Upper lobe of left lung (tissue), 6 donors: ENCODE measurements at regions not wholly inside any gene's neighbourhood (a gene's known extent, or its start where the extent isn't known, plus 50 kb on each side); places are given as distances from the start of the nearest gene placed in this dataset.
"Not testable (repeated sequence)": the region's sequence is repeated elsewhere in the genome, so short reads cannot be mapped to it uniquely, and the experiment has no call there.

ENCODE experiments used
- ATAC-seq, 2 donors: fragments of 200-7000 bp; cut with Tn5 transposase; one replicate each; pipeline ENCODE4 v1.9.1; 2022; ENCODE audit warnings: mild to moderate bottlenecking in 2 of 2, moderate library complexity in 2 of 2; ENCODE audit not compliant: low FRiP score in 2 of 2
- DNase-seq, 2 donors: peaks; one replicate each; pipeline ENCODE4 v3.0.0-alpha.2; 2019 to 2020
- H3K27ac ChIP-seq, 4 donors: fragments of 200-600 bp; sonication (generic); one replicate each; pipeline ENCODE4 v1.5.1; 2016 to 2019
- H3K27me3 ChIP-seq, 4 donors: fragments of 200-600 bp; sonication (generic); one replicate each; pipeline ENCODE4 v1.5.1; 2017 to 2019
- H3K36me3 ChIP-seq, 4 donors: fragments of 200-600 bp; sonication (generic); one replicate each; pipeline ENCODE4 v1.5.1; 2016 to 2019
- H3K4me1 ChIP-seq, 4 donors: fragments of 200-600 bp; sonication (generic); one replicate each; pipeline ENCODE4 v1.5.1; 2018 to 2019
- H3K4me3 ChIP-seq, 4 donors: fragments of 200-600 bp; sonication (generic); one replicate each; pipeline ENCODE4 v1.5.1; 2017 to 2019; ENCODE audit warnings: mild to moderate bottlenecking in 2 of 4, moderate library complexity in 1 of 4
- H3K9me3 ChIP-seq, 4 donors: fragments of 200-600 bp; sonication (generic); one replicate each; pipeline ENCODE4 v1.5.1; 2018 to 2019
- CTCF ChIP-seq, 6 experiments: fragments of 450-650 bp in 4 of 6; fragments of 200-600 bp in 2 of 6; sonication (generic) in 2 of 6; IDR thresholded peaks; one replicate each; pipeline ENCODE4 v1.5.1; 2016 to 2019; ENCODE audit warnings: antibody characterized with exemption in 6 of 6
- EP300 ChIP-seq, 4 donors: sonication (generic); formaldehyde crosslinking; IDR thresholded peaks; one replicate each; pipeline ENCODE4 v1.5.1; 2017; ENCODE audit warnings: antibody characterized with exemption in 4 of 4, control low read depth in 2 of 4
- POLR2A ChIP-seq, 4 donors: fragments of 450-650 bp; IDR thresholded peaks; one replicate each; pipeline ENCODE4 v1.5.1; 2016 to 2017; ENCODE audit warnings: antibody characterized with exemption in 4 of 4, mild to moderate bottlenecking in 2 of 4
- POLR2AphosphoS5 ChIP-seq, 2 donors: sonication (generic); formaldehyde crosslinking; IDR thresholded peaks; one replicate each; pipeline ENCODE4 v1.5.1; 2017; ENCODE audit warnings: antibody characterized with exemption in 2 of 2
- WGBS, 2 donors: methylation state at CpG; one replicate each; pipeline ENCODE4 v1.1.5; 2017 to 2018; 5-methylcytosine and 5-hydroxymethylcytosine counted together
- donor health status: DM: no; HTN: no; CAD: no; lungs with moderate emphysema.
- donor health status: DM: no; HTN: yes; CAD: no; lungs with severe emphysema.

GRCh38 chr6:164346631-164347030 is 932.1 kb downstream of the QKI start:
- TF ChIP-seq POLR2A (IDR thresholded peaks at IDR 0.05): no peak
- no peak for TF ChIP-seq EP300 (IDR thresholded peaks at IDR 0.05)
- no peak for TF ChIP-seq POLR2AphosphoS5 (IDR thresholded peaks at IDR 0.05)
- TF ChIP-seq CTCF (IDR thresholded peaks at IDR 0.05): no peak
- H3K27ac ChIP-seq: no peak overlapping the region
- no peak for DNase-seq
- no peaks in the 10 kb centered on the region for H3K36me3 ChIP-seq
- no peaks in the 10 kb centered on the region for H3K9me3 ChIP-seq
- no peaks in the 10 kb centered on the region for H3K27me3 ChIP-seq
- no peaks in the 10 kb centered on the region for H3K4me1 ChIP-seq
- H3K4me3 ChIP-seq: no peak overlapping the region
- ATAC-seq: no peak

GRCh38 chr6:164345806-164346496 is 931.4 kb downstream of the QKI start:
- Histone ChIP-seq H3K4me3 (no peak overlapping the region), H3K27ac (no peak overlapping the region), H3K36me3 (no peaks in the 10 kb centered on the region), H3K4me1 (no peaks in the 10 kb centered on the region), H3K9me3 (no peaks in the 10 kb centered on the region), H3K27me3 (no peaks in the 10 kb centered on the region)
- DNase-seq (no peak), ATAC-seq (no peak)
- 80 to 82% methylated on average over 8 of the region's 8 CpGs for whole genome bisulfite sequencing, 2 donors
- TF ChIP-seq CTCF (IDR thresholded peaks at IDR 0.05) (no peak), POLR2AphosphoS5 (IDR thresholded peaks at IDR 0.05) (no peak), EP300 (IDR thresholded peaks at IDR 0.05) (no peak), POLR2A (IDR thresholded peaks at IDR 0.05) (no peak)

GRCh38 chr6:164345327-164345726 is 930.8 kb downstream of the QKI start:
- TF ChIP-seq CTCF (IDR thresholded peaks at IDR 0.05) (no peak), POLR2AphosphoS5 (IDR thresholded peaks at IDR 0.05) (no peak), POLR2A (IDR thresholded peaks at IDR 0.05) (no peak)
- DNase-seq (no peak), ATAC-seq (no peak)
- WGBS, 2 donors: 82 to 92% methylated on average over 3 of the region's 3 CpGs
- no peaks in the 10 kb centered on the region for H3K9me3 ChIP-seq
- H3K4me3 ChIP-seq: no peak overlapping the region
- H3K4me1 ChIP-seq: no peaks in the 10 kb centered on the region
- no peaks in the 10 kb centered on the region for H3K27me3 ChIP-seq
- no peaks in the 10 kb centered on the region for H3K36me3 ChIP-seq
- no peak overlapping the region for H3K27ac ChIP-seq

GRCh38 chr6:164344801-164345291 is 930.3 kb downstream of the QKI start:
- TF ChIP-seq POLR2A (IDR thresholded peaks at IDR 0.05): no peak
- H3K4me3 ChIP-seq: no peak overlapping the region
- no peaks in the 10 kb centered on the region for H3K27me3 ChIP-seq
- DNase-seq (no peak), ATAC-seq (peak in 1 of 2 donors; percentile 89)
- no peak overlapping the region for H3K27ac ChIP-seq
- H3K36me3 ChIP-seq: no peaks in the 10 kb centered on the region
- WGBS, 2 donors: 65 to 80% methylated on average over 7 of the region's 7 CpGs
- no peaks in the 10 kb centered on the region for H3K4me1 ChIP-seq
- H3K9me3 ChIP-seq: no peaks in the 10 kb centered on the region

- DNase-seq, H3K27ac ChIP-seq, H3K9me3 ChIP-seq, H3K36me3 ChIP-seq, ATAC-seq, H3K4me3 ChIP-seq, H3K4me1 ChIP-seq, H3K27me3 ChIP-seq: not testable (repeated sequence)
- 74 to 76% methylated on average over 4 of the region's 4 CpGs for WGBS, 2 donors
Observed at GRCh38 chr6:164339442-164339841, 924.9 kb downstream of the QKI start.

- TF ChIP-seq EP300 (IDR thresholded peaks at IDR 0.05): no peak
- no peak for TF ChIP-seq POLR2AphosphoS5 (IDR thresholded peaks at IDR 0.05)
- TF ChIP-seq POLR2A (IDR thresholded peaks at IDR 0.05): no peak
- no peak for TF ChIP-seq CTCF (IDR thresholded peaks at IDR 0.05)
Observed at GRCh38 chr6:164337925-164338397, 923.4 kb downstream of the QKI start.

More at GRCh38 chr6:164337925-164338397, 923.4 kb downstream of the QKI start:
- 87 to 88% methylated on average over 4 of the region's 4 CpGs for WGBS, 2 donors
- Histone ChIP-seq H3K4me3 (no peak overlapping the region), H3K4me1 (no peaks in the 10 kb centered on the region), H3K36me3 (no peaks in the 10 kb centered on the region), H3K9me3 (peaks cover 0 to 4% (median 0%) of the 10 kb centered on the region in 4 donors), H3K27ac (no peak overlapping the region), H3K27me3 (no peaks in the 10 kb centered on the region)
- no peak for DNase-seq
- ATAC-seq: no peak
